D721Med (cell line): ENCODE measurements at regions not wholly inside any gene's neighbourhood (a gene's known extent, or its start where the extent isn't known, plus 50 kb on each side); places are given as distances from the start of the nearest gene placed in this dataset.

Experiments
- DNase-seq: peaks from one replicate; pipeline ENCODE4 v3.0.0; 2011; ENCODE audit warnings: low spot score; ENCODE audit not compliant: insufficient read length
- FAIRE-seq: peaks from 2 replicates; lab custom pipeline; 2011; peaks lifted over from hg19 to GRCh38; lab: Jason Lieb, UNC
- TF ChIP-seq, protein P1 (sequence below): IDR thresholded peaks from 2 replicates; pipeline ENCODE4 v1.5.1; 2012; ENCODE audit warnings: mild to moderate bottlenecking, control low read depth; ENCODE audit not compliant: insufficient read depth; ENCODE audit errors: missing control alignments

DNA sequence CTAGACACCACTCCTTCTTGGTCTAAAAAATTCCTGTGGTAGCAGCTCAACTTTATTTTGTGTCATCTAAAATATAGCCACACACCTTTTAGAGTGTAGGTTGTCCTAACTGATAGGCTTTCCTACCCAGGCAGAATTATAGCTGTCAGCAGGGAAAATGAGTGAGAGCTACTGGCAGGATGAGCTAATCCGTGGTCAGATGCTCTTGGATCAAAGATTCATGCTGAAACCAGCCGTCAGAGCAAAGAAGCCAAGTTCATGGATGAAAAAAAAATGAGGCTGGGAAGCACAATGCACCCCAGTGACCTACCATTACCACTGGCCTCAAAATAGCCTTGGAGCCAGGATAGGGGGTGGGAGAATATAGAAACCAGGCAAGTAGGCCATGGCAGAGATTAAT is 113.1 kb upstream of the BLID start:
- DNase-seq, result no peak

DNA sequence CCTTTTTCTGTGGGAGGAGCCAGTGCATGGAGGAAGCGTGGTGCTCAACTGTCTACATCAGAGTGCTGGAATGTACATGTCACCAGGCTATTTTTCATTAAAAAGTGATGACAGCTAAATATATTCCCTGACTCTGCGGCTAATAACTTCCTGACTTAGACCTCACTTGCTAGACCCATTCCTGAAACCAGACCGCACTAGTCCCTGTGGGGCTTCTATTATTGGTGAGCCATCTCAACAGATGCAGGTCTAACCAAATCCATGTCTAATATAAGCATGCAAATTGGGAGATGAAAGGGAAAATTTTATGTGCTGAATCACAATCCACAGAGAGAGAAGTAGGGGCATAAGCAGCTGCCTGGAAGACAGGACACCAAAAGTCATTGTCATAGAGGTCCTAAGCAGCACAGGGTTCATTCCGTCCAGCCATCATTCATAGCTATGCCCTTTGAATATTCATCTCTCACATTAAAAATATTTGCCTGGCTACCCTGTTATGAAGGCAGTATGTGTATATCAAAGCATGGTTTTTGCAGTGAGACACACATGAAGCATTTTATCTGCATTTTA is 110.9 kb upstream of the BLID start:
- no peak for DNase-seq
- TF ChIP-seq, protein P1, sequence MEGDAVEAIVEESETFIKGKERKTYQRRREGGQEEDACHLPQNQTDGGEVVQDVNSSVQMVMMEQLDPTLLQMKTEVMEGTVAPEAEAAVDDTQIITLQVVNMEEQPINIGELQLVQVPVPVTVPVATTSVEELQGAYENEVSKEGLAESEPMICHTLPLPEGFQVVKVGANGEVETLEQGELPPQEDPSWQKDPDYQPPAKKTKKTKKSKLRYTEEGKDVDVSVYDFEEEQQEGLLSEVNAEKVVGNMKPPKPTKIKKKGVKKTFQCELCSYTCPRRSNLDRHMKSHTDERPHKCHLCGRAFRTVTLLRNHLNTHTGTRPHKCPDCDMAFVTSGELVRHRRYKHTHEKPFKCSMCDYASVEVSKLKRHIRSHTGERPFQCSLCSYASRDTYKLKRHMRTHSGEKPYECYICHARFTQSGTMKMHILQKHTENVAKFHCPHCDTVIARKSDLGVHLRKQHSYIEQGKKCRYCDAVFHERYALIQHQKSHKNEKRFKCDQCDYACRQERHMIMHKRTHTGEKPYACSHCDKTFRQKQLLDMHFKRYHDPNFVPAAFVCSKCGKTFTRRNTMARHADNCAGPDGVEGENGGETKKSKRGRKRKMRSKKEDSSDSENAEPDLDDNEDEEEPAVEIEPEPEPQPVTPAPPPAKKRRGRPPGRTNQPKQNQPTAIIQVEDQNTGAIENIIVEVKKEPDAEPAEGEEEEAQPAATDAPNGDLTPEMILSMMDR, result no peak
- no peak for FAIRE-seq

More for the DNA sequence above, 113.1 kb upstream of the BLID start:
- TF ChIP-seq, protein P1, result no peak
- FAIRE-seq, result no peak

DNA sequence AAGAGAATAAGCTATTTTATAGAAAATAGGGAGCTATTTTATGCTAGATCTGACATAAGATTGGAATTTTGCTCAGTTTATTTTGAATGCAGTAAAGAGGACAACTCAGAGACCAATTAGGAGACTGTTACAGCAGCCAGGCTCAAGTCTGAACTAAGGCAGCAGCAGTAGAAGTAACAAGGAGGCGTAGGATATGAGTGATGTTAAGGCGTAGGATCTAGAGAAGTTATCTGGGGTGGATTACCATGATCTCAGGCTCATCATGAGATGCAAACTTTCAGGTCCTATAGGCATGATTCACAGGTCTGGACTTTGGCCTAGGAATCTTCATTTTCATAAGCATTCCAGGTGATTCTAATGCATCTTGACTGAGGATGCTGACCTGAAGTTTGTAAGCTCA is 108.9 kb upstream of the BLID start:
- FAIRE-seq (no peak), DNase-seq (no peak)
- TF ChIP-seq, protein P1, result no peak

DNA sequence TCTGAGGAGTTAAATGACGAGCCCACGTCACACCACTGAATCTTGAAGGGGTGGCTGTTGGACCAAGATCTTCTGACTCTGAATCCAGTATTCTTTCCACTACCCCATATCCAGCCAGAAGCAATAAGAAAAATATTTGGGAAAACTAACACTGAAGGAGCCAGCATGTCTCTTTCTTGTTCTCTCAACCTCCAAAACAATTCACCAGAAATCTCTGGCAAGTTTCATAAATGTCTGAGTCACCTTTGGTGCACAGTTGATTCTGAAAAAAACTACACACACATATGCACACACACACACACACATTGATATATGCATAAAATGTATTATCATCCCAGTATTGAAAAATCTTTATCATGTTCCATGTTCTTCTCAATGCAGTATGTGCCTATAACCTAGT is 104.3 kb upstream of the BLID start:
- DNase-seq, result no peak
- TF ChIP-seq, protein P1, result no peak
- no peak for FAIRE-seq

DNA sequence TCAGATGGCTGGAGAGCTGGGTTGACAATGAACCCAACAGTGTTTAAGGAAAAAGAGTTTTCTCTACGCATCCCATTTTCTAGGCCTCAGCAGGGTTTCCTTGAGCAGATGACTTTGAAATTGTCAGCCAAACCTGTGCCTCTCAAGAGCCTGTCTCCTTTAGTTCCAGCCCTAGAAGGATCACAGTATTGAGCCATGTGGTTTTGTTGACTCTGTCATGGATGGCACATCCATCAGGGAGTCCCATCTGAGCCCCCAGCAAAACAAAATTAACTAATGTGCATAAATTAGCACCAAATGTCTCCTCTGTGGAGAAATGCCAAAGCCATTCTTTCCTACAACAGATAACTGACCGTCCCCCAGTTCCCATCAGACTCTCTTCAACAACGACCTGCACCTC is 103.8 kb upstream of the BLID start:
- DNase-seq (no peak), FAIRE-seq (no peak)
- TF ChIP-seq, protein P1, result no peak

DNA sequence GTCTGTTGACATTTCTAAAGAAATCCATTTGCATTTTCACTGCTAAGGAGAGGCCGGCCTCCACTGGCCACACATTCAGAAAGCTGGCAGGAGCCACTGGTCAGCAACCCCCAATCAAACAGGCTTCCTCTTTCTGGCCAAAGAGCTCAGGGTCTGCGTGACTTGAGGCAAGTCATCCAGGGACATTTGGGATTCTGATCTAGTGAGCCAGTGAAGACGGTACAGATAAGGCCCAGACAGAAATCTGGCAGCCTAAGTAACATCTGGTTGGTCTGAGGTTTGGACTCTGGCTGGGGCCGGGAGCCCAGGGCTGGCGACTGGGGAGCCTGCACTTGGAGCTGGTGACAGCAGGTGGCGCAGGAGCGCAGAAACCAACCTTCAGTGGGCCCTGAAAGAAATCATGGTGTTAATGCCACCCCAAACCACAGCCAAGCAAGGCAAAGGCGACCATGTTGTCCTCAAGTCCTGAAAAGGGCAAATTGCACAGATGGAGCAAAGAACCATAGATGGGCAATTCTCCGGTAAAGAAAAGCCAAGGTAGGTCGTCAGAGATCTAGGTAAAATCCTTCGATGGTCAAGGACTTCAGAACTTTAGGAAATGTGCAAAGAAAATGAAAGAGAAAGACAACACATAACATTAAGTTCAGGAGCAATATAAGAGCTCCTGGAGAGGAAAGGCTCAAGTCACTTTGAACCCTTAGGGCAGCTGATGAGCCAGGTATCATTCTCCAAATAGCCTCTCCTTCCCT is 99.4 kb upstream of the BLID start:
- peak; percentile 33 for DNase-seq
- TF ChIP-seq, protein P1, result peak; percentile 68
- no peak for FAIRE-seq

DNA sequence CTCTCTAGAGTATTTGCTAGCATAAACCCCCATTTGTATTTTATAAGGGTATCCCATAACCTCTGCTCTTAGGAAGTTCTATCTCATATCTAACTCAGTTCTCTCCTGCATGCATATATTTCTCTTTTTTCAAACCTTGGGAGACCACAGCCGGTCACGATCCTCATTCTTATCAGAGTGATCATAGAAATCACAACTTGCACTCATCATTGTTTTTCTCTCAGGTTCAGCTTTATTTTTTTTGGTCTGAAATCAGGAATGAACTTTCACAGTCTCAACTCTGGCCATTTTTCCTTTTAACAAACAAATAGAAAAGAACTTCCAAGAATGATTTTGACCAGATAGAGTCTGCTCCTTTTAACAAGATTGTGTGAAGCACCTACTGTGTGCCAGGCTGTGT is 98.6 kb upstream of the BLID start:
- FAIRE-seq, result no peak
- DNase-seq, result no peak
- TF ChIP-seq, protein P1, result no peak
